ENCODE measurements at regions not wholly inside any gene's neighbourhood (a gene's known extent, or its start where the extent isn't known, plus 50 kb on each side); places are given as distances from the start of the nearest gene placed in this dataset.

DNA sequence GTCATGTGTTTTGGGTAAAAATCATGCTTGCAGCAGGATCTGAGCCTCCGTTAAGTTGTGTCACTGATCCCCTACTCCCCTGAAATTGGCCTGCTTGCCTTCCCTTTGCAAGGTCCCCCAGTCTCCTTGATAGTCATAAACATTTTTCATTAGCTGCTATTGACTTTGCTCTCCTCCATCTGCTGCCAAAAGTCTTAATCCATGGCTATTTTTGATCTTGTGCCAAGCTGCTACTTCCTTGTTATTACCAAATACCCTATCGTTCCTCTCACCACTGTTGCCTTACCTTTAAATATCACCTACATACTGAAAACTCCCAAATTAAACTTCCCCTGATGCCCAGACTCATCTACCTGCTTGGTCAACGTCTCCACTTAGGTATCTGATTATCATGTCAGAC, 148.3 kb downstream of the PHLDA1 start:
- TF ChIP-seq, protein P1, sequence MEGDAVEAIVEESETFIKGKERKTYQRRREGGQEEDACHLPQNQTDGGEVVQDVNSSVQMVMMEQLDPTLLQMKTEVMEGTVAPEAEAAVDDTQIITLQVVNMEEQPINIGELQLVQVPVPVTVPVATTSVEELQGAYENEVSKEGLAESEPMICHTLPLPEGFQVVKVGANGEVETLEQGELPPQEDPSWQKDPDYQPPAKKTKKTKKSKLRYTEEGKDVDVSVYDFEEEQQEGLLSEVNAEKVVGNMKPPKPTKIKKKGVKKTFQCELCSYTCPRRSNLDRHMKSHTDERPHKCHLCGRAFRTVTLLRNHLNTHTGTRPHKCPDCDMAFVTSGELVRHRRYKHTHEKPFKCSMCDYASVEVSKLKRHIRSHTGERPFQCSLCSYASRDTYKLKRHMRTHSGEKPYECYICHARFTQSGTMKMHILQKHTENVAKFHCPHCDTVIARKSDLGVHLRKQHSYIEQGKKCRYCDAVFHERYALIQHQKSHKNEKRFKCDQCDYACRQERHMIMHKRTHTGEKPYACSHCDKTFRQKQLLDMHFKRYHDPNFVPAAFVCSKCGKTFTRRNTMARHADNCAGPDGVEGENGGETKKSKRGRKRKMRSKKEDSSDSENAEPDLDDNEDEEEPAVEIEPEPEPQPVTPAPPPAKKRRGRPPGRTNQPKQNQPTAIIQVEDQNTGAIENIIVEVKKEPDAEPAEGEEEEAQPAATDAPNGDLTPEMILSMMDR (IDR thresholded peaks at IDR 0.05) = no peak
- no peak for TF ChIP-seq POLR2A (IDR thresholded peaks at IDR 0.05)

Data from heart left ventricle (tissue), 13 donors.